ENCODE measurements at regions not wholly inside any gene's neighbourhood (a gene's known extent, or its start where the extent isn't known, plus 50 kb on each side); places are given as distances from the start of the nearest gene placed in this dataset.

DNA sequence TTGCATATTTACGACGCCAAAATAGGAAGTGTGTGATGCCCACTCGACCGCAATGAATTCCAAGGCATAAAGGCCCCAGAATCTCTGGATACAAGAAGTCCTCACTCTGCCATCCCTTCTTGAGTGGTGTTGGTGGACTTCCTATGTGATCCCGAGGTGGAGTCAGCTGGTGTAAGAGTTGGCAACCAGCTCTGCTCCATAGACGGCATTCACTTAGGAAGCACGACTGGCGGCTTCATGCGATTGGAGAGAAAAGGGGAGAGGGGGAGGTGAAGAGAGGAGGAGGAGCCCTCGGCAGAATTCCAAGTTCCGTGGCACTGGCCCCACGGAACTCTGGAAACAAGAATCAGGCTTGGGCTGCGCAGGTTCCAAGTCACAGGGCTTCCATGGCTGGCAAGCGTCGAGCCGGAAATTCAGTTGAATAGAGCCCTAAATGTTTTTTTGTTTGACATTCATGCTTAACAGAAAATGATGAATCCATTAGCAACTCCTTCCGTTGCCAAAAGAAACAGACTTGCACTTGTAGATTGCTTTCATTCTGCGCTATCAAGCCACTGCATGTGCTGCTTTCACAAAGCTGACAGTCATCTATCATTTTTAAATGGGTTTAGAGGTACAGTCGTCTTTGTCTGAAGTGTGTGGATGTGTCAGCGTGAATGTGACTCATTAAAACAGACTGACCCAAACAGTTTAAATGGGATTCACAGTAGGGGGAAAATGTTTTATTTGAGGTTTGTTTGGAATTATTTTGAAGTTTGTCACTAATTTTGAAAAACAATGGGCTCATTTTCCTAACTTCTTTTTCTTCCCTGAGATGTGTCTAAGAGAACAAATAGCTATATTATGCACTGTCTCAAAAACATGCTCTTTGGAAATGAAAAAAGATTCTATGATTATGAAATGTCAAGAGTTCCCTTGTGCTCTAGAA, 428.3 kb upstream of the ATP11B start:
- Mint-ChIP-seq H3K36me3 (ENCODE audit: insufficient read depth) (no peaks in the 10 kb centered on the region), H3K27ac (no peak overlapping the region)

DNA sequence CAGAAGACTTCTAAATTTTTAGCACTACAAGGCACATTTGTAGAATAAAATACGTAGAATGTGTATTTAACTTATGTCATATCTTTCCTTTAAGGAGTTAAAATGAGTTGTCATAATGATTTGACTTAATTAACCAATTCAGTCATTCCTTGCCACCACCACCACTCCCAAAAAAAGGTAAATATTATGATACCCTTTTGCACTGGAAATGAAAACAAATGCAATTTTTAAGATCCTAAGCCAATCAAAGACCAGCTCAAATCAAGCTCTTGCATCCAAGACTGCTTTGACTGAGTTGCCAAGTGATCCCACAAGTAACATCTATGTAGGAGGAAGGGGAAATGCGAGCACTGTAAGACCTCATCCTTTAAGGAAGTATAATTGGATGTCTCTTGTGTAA, 426.6 kb upstream of the ATP11B start:
- H3K36me3 Mint-ChIP-seq (ENCODE audit: insufficient read depth), result no peaks in the 10 kb centered on the region
- no peaks in the 10 kb centered on the region for H3K27me3 Mint-ChIP-seq
- peaks cover 4% of the 10 kb centered on the region for H3K9me3 Mint-ChIP-seq (ENCODE audit: low read depth)
- H3K27ac Mint-ChIP-seq, result no peak overlapping the region
- H3K4me3 Mint-ChIP-seq (ENCODE audit: low read depth), result no peak overlapping the region
- no peak for DNase-seq (ENCODE audit: low spot score, unreplicated experiment)
- H3K4me1 Mint-ChIP-seq (ENCODE audit: low read depth), result no peaks in the 10 kb centered on the region
- TF ChIP-seq, protein P1, sequence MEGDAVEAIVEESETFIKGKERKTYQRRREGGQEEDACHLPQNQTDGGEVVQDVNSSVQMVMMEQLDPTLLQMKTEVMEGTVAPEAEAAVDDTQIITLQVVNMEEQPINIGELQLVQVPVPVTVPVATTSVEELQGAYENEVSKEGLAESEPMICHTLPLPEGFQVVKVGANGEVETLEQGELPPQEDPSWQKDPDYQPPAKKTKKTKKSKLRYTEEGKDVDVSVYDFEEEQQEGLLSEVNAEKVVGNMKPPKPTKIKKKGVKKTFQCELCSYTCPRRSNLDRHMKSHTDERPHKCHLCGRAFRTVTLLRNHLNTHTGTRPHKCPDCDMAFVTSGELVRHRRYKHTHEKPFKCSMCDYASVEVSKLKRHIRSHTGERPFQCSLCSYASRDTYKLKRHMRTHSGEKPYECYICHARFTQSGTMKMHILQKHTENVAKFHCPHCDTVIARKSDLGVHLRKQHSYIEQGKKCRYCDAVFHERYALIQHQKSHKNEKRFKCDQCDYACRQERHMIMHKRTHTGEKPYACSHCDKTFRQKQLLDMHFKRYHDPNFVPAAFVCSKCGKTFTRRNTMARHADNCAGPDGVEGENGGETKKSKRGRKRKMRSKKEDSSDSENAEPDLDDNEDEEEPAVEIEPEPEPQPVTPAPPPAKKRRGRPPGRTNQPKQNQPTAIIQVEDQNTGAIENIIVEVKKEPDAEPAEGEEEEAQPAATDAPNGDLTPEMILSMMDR (IDR thresholded peaks at IDR 0.05; ENCODE audit: unreplicated experiment), result no peak

More for the DNA sequence above, 428.3 kb upstream of the ATP11B start:
- H3K4me1 Mint-ChIP-seq (ENCODE audit: low read depth), result no peaks in the 10 kb centered on the region
- TF ChIP-seq, protein P1 (IDR thresholded peaks at IDR 0.05; ENCODE audit: unreplicated experiment), result no peak
- no peaks in the 10 kb centered on the region for H3K27me3 Mint-ChIP-seq
- DNase-seq (ENCODE audit: low spot score, unreplicated experiment), result no peak
- H3K4me3 Mint-ChIP-seq (ENCODE audit: low read depth), result no peak overlapping the region
- peaks cover 4% of the 10 kb centered on the region for H3K9me3 Mint-ChIP-seq (ENCODE audit: low read depth)

DNA sequence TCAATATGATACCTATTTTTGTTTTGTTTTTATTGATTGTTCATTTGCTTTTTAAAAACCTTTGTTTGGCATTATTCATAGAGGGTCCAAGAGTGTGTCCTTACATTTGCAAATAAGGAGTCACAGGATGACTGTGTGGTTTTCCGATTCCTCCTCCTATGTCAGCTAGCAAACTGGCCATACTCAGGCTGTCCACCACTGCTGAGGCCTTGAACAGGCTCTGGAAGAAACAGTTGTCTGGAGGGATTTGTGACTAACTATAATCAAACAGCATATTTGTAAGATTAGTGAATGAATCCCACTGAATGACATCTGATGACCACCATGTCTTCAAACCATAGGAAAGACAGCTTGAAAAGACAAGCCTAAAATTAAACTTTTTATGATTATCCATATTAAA, 423.4 kb upstream of the ATP11B start:
- Mint-ChIP-seq H3K4me1 (ENCODE audit: low read depth) (no peaks in the 10 kb centered on the region), H3K27me3 (no peaks in the 10 kb centered on the region), H3K27ac (no peak overlapping the region), H3K4me3 (ENCODE audit: low read depth) (no peak overlapping the region), H3K9me3 (ENCODE audit: low read depth) (no peaks in the 10 kb centered on the region), H3K36me3 (ENCODE audit: insufficient read depth) (no peaks in the 10 kb centered on the region)
- TF ChIP-seq, protein P1 (IDR thresholded peaks at IDR 0.05; ENCODE audit: unreplicated experiment), result no peak
- no peak for DNase-seq (ENCODE audit: low spot score, unreplicated experiment)

GRCh38 chr3:182370949-182371348, 422.4 kb upstream of the ATP11B start:
- TF ChIP-seq, protein P1 (IDR thresholded peaks at IDR 0.05; ENCODE audit: unreplicated experiment), result no peak
- H3K9me3 Mint-ChIP-seq (ENCODE audit: low read depth), result no peaks in the 10 kb centered on the region
- no peak for DNase-seq (ENCODE audit: low spot score, unreplicated experiment)
- no peaks in the 10 kb centered on the region for H3K36me3 Mint-ChIP-seq (ENCODE audit: insufficient read depth)
- H3K4me1 Mint-ChIP-seq (ENCODE audit: low read depth), result no peaks in the 10 kb centered on the region
- no peak overlapping the region for H3K27ac Mint-ChIP-seq
- H3K4me3 Mint-ChIP-seq (ENCODE audit: low read depth), result no peak overlapping the region
- no peaks in the 10 kb centered on the region for H3K27me3 Mint-ChIP-seq

GRCh38 chr3:182375916-182376315, 417.4 kb upstream of the ATP11B start:
- TF ChIP-seq, protein P1 (IDR thresholded peaks at IDR 0.05; ENCODE audit: unreplicated experiment), result no peak
- no peaks in the 10 kb centered on the region for H3K36me3 Mint-ChIP-seq (ENCODE audit: insufficient read depth)
- H3K4me1 Mint-ChIP-seq (ENCODE audit: low read depth), result peaks cover 1% of the 10 kb centered on the region
- H3K4me3 Mint-ChIP-seq (ENCODE audit: low read depth), result no peak overlapping the region
- H3K27me3 Mint-ChIP-seq, result no peaks in the 10 kb centered on the region
- no peak overlapping the region for H3K27ac Mint-ChIP-seq
- H3K9me3 Mint-ChIP-seq (ENCODE audit: low read depth), result no peaks in the 10 kb centered on the region
- no peak for DNase-seq (ENCODE audit: low spot score, unreplicated experiment)

Data from progenitor cell of endocrine pancreas (in vitro differentiated cells).